Cardiac muscle cell (in vitro differentiated cells and primary cell): ENCODE measurements at regions not wholly inside any gene's neighbourhood (a gene's known extent, or its start where the extent isn't known, plus 50 kb on each side); places are given as distances from the start of the nearest gene placed in this dataset.

ENCODE experiments used
- DNase-seq, 2 donors: peaks; one replicate each; pipeline versions ENCODE4 v3.0.0 to v3.0.0-alpha.2; 2010 to 2017; ENCODE audit warnings: low read depth in 1 of 2, low spot score in 1 of 2
- H3K27ac ChIP-seq: fragments of 200-600 bp; sonication (generic); 2 replicates; pipeline ENCODE4 v1.5.1; 2016
- H3K27me3 ChIP-seq: fragments of 200-600 bp; sonication (generic); 2 replicates; pipeline ENCODE4 v1.6.0; 2016; ENCODE audit warnings: control low read depth
- H3K36me3 ChIP-seq: fragments of 200-600 bp; sonication (generic); 2 replicates; pipeline ENCODE4 v1.5.1; 2016; ENCODE audit warnings: control low read depth
- H3K4me1 ChIP-seq: fragments of 200-600 bp; sonication (generic); 2 replicates; pipeline ENCODE4 v1.8.1; 2017; ENCODE audit warnings: low read depth, mild to moderate bottlenecking, mixed run types
- H3K4me3 ChIP-seq: fragments of 200-600 bp; sonication (generic); 2 replicates; pipeline ENCODE4 v1.5.1; 2016; ENCODE audit warnings: mild to moderate bottlenecking
- H3K9me3 ChIP-seq: fragments of 200-600 bp; sonication (generic); 2 replicates; pipeline ENCODE4 v1.5.1; 2017; ENCODE audit warnings: low read depth, mild to moderate bottlenecking, control low read depth
- TF ChIP-seq, protein P1 (sequence below): IDR thresholded peaks from 2 replicates; pipeline ENCODE4 v1.5.1; 2012; ENCODE audit warnings: low read depth, mild to moderate bottlenecking, low read length

DNA sequence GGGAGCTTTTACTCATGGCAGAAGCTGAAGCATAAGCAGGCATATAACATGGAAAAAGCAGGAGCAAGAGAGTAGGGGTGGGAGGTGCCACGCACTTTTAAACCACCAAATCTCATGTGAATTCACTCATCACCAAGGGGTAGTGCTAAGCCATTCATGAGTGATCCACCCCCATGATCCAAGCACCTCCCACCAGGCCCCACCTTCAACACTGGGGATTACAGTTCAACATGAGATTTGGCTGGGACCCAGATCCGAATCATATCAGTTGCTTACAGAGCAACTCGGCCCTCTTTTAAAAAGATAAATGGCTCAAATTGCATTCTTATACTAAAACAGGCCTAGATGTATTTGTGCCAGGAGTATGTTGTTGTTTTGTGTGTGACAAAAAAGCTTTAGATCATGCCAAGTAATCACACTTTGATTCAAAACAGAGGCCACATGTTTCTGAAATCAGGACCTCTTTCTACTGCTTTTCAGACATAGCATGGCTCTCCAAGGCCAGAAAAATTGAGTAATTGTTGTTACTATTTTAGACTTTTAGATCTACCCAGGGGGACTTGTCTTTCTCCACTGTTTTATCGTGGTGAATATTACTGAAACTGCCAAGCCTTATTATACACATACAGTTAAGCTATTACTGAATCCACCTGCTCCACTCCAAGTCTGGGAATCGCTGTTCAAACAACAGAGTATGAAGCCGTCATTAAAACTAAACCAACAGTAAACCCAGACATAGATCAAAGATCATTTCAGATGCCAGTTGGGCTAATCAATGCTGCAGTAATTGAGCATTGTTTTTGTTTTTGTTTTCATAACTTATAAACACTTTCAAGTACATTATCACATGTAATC, 163.3 kb downstream of the KCNJ2 start:
- Histone ChIP-seq H3K4me1 (no peaks in the 10 kb centered on the region), H3K9me3 (no peaks in the 10 kb centered on the region), H3K36me3 (no peaks in the 10 kb centered on the region), H3K4me3 (no peak overlapping the region), H3K27me3 (no peaks in the 10 kb centered on the region), H3K27ac (no peak overlapping the region)
- TF ChIP-seq, protein P1, sequence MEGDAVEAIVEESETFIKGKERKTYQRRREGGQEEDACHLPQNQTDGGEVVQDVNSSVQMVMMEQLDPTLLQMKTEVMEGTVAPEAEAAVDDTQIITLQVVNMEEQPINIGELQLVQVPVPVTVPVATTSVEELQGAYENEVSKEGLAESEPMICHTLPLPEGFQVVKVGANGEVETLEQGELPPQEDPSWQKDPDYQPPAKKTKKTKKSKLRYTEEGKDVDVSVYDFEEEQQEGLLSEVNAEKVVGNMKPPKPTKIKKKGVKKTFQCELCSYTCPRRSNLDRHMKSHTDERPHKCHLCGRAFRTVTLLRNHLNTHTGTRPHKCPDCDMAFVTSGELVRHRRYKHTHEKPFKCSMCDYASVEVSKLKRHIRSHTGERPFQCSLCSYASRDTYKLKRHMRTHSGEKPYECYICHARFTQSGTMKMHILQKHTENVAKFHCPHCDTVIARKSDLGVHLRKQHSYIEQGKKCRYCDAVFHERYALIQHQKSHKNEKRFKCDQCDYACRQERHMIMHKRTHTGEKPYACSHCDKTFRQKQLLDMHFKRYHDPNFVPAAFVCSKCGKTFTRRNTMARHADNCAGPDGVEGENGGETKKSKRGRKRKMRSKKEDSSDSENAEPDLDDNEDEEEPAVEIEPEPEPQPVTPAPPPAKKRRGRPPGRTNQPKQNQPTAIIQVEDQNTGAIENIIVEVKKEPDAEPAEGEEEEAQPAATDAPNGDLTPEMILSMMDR = no peak
- DNase-seq = no peak

DNA sequence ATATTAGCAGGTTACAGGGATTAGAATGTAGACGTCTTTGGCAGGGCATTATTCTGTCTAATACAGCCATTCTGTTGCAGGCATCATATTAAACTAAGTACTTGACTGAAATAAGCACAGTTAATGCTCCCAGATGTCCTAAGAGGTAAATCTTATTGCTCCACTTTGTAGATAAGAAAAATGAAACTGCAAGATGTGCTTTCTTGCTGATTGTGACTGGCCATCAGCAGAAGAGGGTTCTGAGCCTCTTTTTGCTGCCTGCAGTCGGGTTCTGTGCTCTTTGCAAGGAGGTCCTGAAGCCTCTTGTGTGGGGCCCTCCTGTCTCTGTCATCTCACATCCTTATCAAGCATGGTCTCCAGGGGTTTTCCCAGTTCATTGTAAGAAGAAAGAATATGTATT, 167.1 kb downstream of the KCNJ2 start:
- H3K4me1 ChIP-seq = no peaks in the 10 kb centered on the region
- no peaks in the 10 kb centered on the region for H3K9me3 ChIP-seq
- TF ChIP-seq, protein P1 = no peak
- H3K27ac ChIP-seq = no peak overlapping the region
- no peak overlapping the region for H3K4me3 ChIP-seq
- no peak for DNase-seq
- H3K36me3 ChIP-seq = no peaks in the 10 kb centered on the region
- no peaks in the 10 kb centered on the region for H3K27me3 ChIP-seq

DNA sequence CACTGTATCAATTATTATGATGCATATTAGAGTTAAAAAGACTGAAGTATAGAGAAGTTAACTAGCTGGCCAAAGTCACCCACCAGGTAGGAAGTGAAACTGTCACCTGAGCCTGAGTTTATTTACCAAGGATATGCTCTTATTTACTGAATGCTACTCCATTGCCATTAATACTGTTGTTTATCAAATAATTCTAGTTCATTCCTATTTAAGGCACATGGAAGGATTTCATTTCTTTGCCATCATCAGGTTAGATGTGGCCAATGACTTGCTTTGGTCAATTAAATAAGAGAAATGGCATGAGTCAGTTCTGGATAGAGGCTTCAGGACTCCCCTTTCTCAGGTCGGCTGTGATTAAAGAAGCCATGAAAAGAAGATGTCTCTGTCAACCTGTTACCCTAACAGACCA, 169.6 kb downstream of the KCNJ2 start:
- no peaks in the 10 kb centered on the region for H3K9me3 ChIP-seq
- H3K27me3 ChIP-seq = no peaks in the 10 kb centered on the region
- H3K4me1 ChIP-seq = no peaks in the 10 kb centered on the region
- DNase-seq = no peak
- no peak overlapping the region for H3K27ac ChIP-seq
- H3K4me3 ChIP-seq = no peak overlapping the region
- no peaks in the 10 kb centered on the region for H3K36me3 ChIP-seq
- TF ChIP-seq, protein P1 = no peak

DNA sequence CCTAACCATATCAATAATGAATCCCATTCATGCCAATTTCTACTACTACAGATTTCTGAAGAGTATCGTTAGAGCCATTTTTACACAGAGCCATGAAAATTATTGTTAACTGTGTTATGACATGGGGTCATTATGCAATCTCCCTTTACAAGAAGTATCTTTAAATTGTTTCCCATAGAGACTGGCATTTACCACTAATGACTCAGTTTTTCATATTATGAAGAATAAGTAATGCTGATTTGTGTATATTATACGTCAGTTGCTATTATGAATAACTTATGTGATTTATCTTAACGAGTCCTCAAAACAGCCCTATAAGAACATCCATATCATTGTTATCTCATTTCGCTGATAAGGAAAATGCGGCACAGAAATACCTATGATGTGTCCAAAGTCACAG, 173.8 kb downstream of the KCNJ2 start:
- Histone ChIP-seq H3K27ac (no peak overlapping the region), H3K4me1 (no peaks in the 10 kb centered on the region), H3K27me3 (no peaks in the 10 kb centered on the region), H3K36me3 (no peaks in the 10 kb centered on the region), H3K9me3 (no peaks in the 10 kb centered on the region), H3K4me3 (no peak overlapping the region)
- TF ChIP-seq, protein P1 = no peak
- no peak for DNase-seq

DNA sequence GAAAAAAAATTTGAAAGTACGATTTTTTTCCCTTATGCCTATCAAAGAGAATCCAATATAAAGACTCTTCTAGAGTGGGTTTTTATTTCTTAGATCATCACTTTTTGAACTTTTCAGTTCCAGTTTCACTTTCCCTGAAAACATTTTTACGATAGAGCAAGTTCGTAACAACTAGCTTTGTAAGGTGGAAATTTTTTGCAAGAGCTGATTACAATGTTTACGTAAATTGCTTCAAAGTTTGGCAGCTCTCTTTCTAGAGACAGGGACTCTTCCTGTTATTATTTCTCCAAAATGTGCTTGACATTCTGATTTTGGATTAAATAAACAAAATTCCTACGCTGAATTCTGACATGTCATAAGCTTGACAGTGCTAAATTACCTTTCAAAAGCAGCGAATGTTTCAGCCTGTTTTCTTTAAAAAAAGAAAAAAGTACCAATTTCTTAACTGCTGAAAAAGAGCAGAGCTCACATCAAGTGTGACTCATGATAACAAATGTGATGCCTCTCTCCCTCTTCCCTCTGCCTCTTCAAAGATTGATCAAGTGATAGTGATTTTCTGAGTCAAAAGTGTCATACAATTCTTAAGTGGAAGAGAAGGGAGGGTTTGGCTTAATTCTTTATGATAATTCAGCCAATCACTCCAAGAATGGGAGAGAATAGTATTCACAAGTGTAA, 175.2 kb downstream of the KCNJ2 start:
- no peaks in the 10 kb centered on the region for H3K9me3 ChIP-seq
- no peaks in the 10 kb centered on the region for H3K27me3 ChIP-seq
- TF ChIP-seq, protein P1 = no peak
- no peak overlapping the region for H3K4me3 ChIP-seq
- peak in 1 of 2 donors; percentile 26 for DNase-seq
- no peaks in the 10 kb centered on the region for H3K4me1 ChIP-seq
- no peaks in the 10 kb centered on the region for H3K36me3 ChIP-seq
- no peak overlapping the region for H3K27ac ChIP-seq
